ENCODE measurements at regions not wholly inside any gene's neighbourhood (a gene's known extent, or its start where the extent isn't known, plus 50 kb on each side); places are given as distances from the start of the nearest gene placed in this dataset.

GRCh38 chr13:108437496-108437895 lies 168.0 kb downstream of the TNFSF13B start:
- no peak for DNase-seq

GRCh38 chr13:108439556-108439955 lies 170.0 kb downstream of the TNFSF13B start:
- peak; percentile 34 for DNase-seq

- no peak for DNase-seq
Observed at GRCh38 chr13:108444448-108444847, 174.9 kb downstream of the TNFSF13B start.

- DNase-seq: no peak
Observed at GRCh38 chr13:108448891-108449290, 179.4 kb downstream of the TNFSF13B start.

DNA sequence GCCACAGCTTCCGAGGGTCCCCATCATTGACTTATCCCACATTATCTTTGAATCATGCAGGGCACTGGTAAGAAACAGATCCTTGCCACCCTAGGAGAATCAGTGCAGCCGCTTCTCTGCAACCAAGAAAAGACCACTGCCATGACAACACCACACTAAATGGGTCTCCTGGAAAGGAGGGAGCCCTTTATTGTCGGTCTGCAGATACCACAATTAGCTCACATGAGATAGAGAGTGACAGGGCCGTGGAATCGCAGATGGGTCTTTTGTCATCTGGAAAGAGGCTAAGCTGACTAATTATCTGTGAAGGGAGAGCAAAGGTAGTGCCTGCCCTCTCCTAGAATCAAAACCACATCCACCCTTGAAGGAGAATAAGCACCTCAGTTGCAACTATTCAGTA lies 178.3 kb upstream of the MYO16 start:
- DNase-seq: no peak

- DNase-seq: no peak
Observed at GRCh38 chr13:108455320-108455719, 174.1 kb upstream of the MYO16 start.

DNA sequence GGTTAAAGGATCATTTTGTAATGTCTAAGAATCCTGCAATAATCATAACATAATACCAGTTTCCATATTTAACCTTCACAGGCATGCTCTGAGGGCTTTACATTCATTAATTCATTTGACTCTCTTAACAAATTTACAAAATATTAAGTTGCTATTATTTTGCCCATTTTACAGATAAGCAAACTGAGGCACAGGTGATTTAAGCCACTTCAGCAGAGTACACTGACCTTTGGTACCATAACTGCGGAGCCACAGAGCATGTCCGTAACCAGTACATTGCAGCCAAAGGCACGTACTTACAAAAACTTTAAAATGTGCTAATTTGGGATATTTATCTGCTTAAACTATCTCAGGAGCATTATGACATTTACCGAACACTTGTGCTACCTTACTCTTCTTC lies 169.4 kb upstream of the MYO16 start:
- DNase-seq: no peak

- no peak for DNase-seq
Observed at GRCh38 chr13:108460746-108461145, 168.7 kb upstream of the MYO16 start.

DNA sequence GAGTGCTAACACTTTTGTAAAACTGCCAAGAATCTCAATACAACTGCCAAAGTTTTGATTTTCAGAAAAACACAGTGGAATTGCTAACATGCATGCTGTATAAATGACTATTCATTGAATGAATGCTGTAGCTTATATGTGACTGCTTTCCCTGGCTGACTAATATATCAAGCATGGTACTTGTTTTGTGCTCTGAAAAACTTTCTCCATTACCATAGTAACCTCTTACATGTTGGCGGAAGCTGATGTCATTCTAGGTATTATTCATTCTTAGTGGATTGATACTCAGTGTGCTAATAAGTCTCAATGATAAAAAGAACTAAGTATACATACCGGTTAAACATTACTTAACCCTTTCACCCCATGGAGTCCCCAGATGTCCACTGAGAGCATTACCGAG lies 166.1 kb upstream of the MYO16 start:
- DNase-seq: peak; percentile 29

DNA sequence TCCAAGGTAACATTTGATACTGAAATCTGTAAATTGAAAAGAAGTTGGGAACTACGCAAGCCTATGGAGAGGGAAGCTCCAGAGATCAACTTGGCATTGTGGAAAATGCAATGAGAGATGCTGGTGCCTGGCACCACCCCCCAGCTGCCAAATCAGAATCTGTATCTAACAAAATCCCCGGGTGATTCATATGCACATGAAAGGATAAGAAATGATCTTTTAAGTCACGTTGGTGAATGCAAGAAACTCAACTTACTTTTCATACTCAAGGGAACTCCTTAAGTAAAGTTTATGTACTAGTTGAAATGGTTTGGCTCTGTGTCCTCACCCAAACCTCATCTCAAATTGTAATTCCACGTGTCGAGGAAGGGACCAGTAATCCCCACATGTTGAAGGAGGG lies 158.5 kb upstream of the MYO16 start:
- no peak for DNase-seq

DNA sequence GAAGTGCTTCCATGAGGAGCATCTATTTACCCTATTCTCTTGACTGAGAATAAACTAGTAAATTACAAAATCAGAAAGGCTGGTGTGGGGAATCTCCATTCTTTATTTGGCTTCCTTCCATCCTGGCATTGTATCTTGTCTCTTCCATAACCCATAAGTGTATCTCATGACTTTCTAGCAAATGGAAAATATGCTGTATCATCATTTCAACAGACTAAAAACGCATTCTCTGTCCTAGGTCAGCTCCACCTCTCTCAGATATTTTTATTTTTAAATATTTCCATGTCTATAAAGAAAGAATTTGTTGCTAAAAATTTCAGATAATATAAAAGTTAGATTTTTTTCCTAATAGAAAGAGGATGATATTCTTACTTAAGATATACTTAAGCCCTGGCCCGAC lies 154.2 kb upstream of the MYO16 start:
- DNase-seq: no peak

DNA sequence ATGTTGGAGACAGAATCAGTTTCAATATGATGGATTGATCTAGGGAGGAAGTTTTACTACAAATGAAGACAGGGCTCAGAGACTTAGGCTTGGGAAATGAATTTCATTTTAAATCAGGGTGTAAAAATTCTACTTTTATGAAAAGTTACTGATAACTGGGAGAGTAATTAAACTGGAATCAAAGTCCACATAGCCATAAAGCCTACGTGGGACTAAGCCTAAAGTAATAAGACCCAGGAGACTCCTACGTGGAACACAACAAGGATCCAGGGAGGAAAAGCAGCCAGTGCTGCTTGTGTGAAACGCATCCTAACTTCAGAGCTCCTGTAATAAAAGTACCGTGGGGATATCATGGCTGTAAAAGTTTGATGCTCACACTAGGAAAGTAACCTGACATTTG lies 152.0 kb upstream of the MYO16 start:
- DNase-seq: no peak

GRCh38 chr13:108478179-108478578 lies 151.2 kb upstream of the MYO16 start:
- DNase-seq: no peak

DNA sequence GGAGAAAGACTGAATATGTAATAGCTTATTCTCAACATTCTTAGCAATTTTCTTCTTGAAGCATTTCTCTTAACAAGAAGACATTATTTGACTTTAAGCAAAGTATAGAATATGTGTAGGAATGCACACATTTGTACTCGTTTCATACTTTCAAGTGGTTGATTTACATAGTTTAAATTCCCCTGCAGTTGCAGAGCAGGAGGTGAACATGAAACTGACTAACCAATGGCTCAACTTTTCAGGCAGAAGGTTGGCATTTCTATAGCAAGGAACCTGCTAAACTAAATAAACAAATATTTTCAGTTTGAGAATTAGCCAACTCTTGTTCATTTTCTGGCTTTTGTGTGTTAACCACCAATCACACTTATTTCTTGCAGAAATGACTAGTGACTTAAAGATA lies 145.4 kb upstream of the MYO16 start:
- no peak for DNase-seq

GRCh38 chr13:108486096-108486495 lies 143.3 kb upstream of the MYO16 start:
- DNase-seq: no peak

DNA sequence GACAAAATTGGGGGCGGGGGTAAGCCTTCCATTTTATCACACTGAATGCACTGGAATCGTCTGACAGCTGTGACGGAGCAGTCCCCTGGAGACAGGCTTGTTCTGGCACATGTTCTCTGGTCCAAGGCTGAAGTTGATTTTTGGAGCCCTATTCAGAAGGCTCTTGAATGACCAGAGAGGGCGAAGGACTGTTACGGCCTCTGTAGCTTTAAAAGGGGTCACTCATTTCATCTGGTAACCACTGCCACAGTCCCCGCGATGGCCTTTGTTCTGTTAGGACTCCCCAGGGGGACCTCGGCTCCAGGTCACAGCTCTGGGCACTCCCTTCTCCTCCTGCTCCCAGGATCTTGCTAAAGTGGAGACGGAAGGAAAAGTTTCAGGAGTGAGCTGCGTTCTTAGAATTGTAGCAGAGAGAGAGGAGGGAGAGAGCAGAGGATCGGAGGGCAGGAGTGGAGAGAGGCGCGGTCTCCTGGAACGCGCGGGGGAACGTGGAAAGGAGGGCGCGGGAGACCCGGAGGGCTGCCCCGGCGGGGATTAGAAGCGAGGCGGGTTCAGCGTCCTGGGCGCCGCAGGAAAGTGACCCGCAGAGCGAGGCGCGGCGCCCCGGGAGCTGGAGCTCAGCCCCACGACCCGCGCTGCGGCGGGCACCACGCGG lies 134.3 kb upstream of the MYO16 start:
- peak; percentile 21 for DNase-seq

DNA sequence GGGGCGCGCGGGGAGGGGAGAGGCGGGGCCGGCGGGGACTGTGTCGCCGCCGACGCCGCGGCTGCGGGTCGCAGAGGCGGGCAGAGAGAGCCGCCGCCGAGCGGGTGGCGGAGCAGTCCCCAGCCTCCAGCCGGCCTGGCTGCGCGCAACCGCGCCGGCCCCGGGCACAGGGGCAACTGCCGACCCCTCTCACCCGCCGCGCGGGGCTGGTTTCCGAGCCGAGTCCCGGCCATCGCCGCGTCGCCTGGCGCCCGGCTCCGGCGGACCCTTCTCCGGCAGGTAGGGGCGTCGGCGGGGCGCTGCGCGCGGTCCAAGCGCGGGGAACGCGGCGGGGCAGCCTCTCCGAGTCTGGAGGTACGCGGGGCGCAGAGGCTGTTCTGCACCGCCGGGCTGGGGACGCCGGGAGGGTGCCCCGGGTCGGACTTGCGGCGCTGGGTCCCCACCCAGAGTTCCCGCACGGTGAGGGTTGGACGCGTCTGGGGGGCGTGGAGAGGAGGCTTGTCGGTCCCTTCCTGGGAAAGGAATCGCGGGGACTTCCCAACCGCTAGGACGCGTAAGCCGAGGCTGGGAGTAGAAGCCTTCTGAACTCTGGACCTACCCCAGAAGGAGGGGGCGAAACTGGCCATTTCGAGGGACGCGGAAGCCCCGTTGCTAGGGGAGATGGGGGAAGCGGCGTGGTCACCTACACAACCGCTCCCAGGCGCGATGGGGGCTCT lies 133.6 kb upstream of the MYO16 start:
- DNase-seq: peak; percentile 38

DNA sequence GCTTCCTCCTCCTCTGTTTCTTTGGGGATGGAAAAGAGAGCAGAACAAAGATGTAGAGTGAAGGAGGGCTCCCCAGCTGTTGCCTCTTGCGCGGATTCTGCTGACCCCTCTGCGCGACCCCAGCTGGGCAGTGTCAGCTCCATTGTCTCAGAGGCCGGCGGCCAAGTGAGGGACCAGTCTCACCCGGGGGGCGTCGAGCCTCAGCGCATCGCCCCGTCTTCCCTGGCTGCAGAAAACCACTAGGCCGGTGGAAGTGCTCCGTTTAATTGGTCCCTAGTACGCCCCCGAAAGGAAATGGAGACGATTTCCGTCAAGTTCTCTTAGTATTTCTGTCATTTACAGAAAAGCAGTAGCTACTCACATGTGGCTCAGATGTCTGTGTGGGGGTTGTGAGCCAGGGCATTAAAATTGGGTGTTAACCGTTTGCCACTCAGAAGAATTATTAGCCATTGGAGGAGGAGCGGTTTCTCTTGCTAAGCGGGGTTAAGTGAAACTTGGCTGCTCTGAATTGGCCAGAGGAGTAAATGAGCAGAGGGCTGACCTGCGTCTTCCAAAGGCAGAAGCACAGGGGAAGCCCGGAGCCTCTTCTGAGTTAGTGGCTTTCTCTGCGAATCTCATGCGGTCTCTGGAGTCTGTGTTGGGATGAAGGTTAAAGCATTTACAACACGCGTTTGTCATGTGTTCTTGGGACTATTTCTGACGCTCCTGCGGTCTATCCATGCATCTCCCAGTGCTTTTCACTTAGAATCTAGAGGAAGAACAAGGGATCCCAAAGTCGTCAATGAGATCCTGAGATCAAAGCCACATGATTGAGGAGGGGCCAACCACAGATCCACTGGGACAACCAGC lies 132.8 kb upstream of the MYO16 start:
- DNase-seq: peak; percentile 33

DNA sequence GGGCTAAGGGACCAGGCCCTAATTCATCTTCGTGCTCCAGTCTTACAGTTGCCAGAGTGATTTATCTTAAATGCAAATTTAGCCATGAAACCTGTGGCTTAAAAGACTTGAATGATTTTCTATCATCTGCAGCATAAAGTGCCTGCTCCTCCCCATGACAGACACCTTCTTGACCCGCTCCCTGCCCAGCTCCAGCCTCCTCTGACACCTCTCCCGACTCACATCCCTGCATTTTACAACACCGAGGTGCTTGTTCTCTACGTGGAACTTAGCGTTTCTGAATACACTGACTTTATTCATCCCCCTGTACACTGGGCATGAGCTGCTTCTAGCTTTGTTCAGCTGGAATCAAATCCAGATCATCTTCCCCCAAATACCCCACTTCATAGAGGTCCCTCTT lies 128.7 kb upstream of the MYO16 start:
- no peak for DNase-seq

GRCh38 chr13:108508263-108508662 lies 121.1 kb upstream of the MYO16 start:
- peak; percentile 26 for DNase-seq

DNA sequence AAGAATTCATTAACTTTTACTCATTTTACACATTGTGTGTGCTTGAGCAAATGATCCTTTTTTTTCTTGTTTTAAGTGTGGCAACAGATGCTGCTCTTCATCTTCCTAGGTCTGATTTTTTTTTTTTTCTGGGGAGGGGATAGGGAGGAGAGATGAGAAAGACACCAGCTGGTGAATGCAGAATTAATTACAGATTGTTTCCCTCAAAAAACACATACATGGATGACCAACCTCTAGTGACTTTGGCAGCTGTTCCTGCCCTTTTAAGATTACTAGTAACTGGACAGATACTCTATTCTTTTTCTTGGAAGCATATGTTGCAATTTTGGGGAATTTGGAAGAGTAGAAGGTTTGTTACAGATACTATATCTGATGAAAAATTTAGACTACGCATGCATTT lies 103.6 kb upstream of the MYO16 start:
- DNase-seq: peak; percentile 38

- DNase-seq: no peak
Observed at GRCh38 chr13:108526286-108526685, 103.1 kb upstream of the MYO16 start.

GRCh38 chr13:108527844-108528243 lies 101.6 kb upstream of the MYO16 start:
- no peak for DNase-seq
